ENCODE measurements at regions not wholly inside any gene's neighbourhood (a gene's known extent, or its start where the extent isn't known, plus 50 kb on each side); places are given as distances from the start of the nearest gene placed in this dataset.

DNA sequence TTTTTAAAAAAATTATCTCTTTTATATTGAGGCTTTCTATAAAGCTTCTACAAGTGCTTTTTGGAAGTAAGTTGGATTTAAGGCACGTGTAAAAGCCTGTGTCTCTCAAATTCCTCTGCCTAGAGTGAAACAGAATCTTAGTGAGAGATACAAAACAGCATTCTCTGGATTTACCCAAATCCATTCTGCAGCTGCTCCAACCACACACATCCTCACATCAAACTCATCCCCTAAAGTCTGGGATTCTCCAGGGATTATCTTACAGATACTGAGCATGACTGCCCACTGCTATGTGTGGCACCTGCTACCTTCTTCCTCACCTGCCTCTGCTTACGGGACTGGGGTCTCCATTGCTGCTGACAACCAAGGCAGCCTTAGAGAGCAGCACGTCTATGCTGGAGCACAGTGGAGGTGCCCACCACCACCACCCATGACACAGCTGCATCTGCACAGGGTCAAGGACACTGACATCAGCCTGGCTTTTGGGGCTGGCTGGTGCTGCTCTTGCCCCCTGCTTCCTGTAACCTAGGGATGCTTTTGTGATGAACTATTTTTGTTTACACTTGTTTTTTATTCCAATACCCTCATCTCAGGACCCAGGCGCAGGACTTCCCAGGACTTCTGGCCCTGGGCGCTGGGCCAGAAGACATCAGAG, 139.2 kb upstream of the NAMPT start:
- H3K9me2 ChIP-seq (ENCODE audit: low read depth, low read length), result no peaks in the 10 kb centered on the region
- no peak overlapping the region for H2AFZ ChIP-seq (ENCODE audit: low read length)
- no peaks in the 10 kb centered on the region for H3K9me3 ChIP-seq (ENCODE audit: low read length)
- H3K4me2 ChIP-seq (ENCODE audit: low read length), result no peak overlapping the region
- no peaks in the 10 kb centered on the region for H3K36me3 ChIP-seq (ENCODE audit: insufficient read depth, low read length)
- no peaks in the 10 kb centered on the region for H3K4me1 ChIP-seq (ENCODE audit: insufficient read depth, low read length, severe bottlenecking)
- H3K9ac ChIP-seq (ENCODE audit: low read length), result no peak overlapping the region
- no peak overlapping the region for H3K4me3 ChIP-seq (ENCODE audit: low read depth, low read length, poor library complexity, severe bottlenecking)
- TF ChIP-seq EZH2 (IDR thresholded peaks at IDR 0.05; ENCODE audit: borderline replicate concordance, low read length), result no peak
- no peaks in the 10 kb centered on the region for H4K20me1 ChIP-seq (ENCODE audit: insufficient read depth, low read length)
- no peaks in the 10 kb centered on the region for H3K27me3 ChIP-seq (ENCODE audit: insufficient read depth, low read length)
- no peaks in the 10 kb centered on the region for H3K79me2 ChIP-seq (ENCODE audit: insufficient read depth, low read length)
- H3K27ac ChIP-seq (ENCODE audit: low read depth, low read length, poor library complexity, severe bottlenecking), result no peak overlapping the region
- no peaks in the 10 kb centered on the region for H3F3A ChIP-seq (ENCODE audit: insufficient read depth, low read length)

DNA sequence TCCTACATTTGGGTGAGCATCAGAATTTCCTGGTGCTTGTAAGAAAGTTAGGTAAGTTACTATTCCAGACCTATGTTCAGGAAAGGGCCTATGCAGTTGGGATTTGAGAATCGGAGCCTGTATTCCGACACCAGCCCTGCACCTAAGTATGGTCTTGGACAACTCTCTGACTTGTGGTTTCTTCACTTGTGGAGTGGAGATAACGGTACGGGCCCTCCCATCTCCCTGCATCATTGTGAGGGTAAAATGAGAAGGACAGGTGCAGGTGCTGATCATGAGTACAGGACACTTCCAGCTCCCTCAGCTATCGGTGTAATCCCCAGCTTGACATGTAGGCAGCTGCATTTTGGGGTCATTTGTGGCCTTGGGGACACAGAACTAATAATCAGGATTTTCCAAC, 138.3 kb upstream of the NAMPT start:
- TF ChIP-seq, protein P1, sequence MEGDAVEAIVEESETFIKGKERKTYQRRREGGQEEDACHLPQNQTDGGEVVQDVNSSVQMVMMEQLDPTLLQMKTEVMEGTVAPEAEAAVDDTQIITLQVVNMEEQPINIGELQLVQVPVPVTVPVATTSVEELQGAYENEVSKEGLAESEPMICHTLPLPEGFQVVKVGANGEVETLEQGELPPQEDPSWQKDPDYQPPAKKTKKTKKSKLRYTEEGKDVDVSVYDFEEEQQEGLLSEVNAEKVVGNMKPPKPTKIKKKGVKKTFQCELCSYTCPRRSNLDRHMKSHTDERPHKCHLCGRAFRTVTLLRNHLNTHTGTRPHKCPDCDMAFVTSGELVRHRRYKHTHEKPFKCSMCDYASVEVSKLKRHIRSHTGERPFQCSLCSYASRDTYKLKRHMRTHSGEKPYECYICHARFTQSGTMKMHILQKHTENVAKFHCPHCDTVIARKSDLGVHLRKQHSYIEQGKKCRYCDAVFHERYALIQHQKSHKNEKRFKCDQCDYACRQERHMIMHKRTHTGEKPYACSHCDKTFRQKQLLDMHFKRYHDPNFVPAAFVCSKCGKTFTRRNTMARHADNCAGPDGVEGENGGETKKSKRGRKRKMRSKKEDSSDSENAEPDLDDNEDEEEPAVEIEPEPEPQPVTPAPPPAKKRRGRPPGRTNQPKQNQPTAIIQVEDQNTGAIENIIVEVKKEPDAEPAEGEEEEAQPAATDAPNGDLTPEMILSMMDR (IDR thresholded peaks at IDR 0.05; ENCODE audit: low read length), result no peak
- TF ChIP-seq EZH2 (IDR thresholded peaks at IDR 0.05; ENCODE audit: borderline replicate concordance, low read length), result no peak
- no peak overlapping the region for H2AFZ ChIP-seq (ENCODE audit: low read length)
- no peak overlapping the region for H3K27ac ChIP-seq (ENCODE audit: low read depth, low read length, poor library complexity, severe bottlenecking)

DNA sequence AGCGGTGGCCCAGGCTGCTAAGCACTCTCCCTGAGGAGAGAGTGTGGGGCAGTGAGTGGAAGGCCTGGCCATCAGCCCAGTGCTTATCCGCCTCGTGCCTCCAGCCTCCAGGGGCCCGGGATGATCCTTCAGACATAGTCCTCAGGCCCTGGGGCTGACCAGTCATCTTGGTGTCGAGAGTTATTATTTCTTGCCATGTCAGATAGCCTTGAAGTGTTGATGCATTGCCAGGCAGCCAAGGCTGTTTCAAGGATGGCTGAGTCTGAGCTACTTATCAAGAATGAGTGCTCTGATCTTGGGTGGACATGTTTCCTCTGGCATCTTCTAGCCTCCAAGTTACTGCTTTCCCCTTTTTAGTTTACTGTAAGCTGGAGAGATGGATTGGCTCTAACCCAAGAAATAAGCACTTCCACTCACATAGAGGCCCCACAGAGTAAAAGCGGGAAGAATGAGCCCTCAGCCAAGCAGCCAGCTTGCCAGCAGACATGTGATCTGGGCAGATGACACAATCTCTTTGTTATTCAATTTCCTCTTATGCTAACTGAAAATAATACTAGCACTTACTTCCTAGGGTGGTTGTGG, 136.5 kb upstream of the NAMPT start:
- Histone ChIP-seq H3F3A (ENCODE audit: insufficient read depth, low read length) (no peaks in the 10 kb centered on the region), H3K79me2 (ENCODE audit: insufficient read depth, low read length) (no peaks in the 10 kb centered on the region), H3K4me3 (ENCODE audit: low read depth, low read length, poor library complexity, severe bottlenecking) (no peak overlapping the region), H4K20me1 (ENCODE audit: insufficient read depth, low read length) (no peaks in the 10 kb centered on the region), H3K9me2 (ENCODE audit: low read depth, low read length) (no peaks in the 10 kb centered on the region), H3K9me3 (ENCODE audit: low read length) (no peaks in the 10 kb centered on the region), H3K27me3 (ENCODE audit: insufficient read depth, low read length) (no peaks in the 10 kb centered on the region), H3K4me1 (ENCODE audit: insufficient read depth, low read length, severe bottlenecking) (no peaks in the 10 kb centered on the region), H3K27ac (ENCODE audit: low read depth, low read length, poor library complexity, severe bottlenecking) (no peak overlapping the region), H3K4me2 (ENCODE audit: low read length) (no peak overlapping the region), H3K9ac (ENCODE audit: low read length) (no peak overlapping the region), H3K36me3 (ENCODE audit: insufficient read depth, low read length) (no peaks in the 10 kb centered on the region), H2AFZ (ENCODE audit: low read length) (no peak overlapping the region)
- TF ChIP-seq, protein P1 (IDR thresholded peaks at IDR 0.05; ENCODE audit: low read length), result no peak

More for the DNA sequence above, 138.3 kb upstream of the NAMPT start:
- Histone ChIP-seq H3K4me3 (ENCODE audit: low read depth, low read length, poor library complexity, severe bottlenecking) (no peak overlapping the region), H3K4me2 (ENCODE audit: low read length) (no peak overlapping the region), H3K36me3 (ENCODE audit: insufficient read depth, low read length) (no peaks in the 10 kb centered on the region), H3K4me1 (ENCODE audit: insufficient read depth, low read length, severe bottlenecking) (no peaks in the 10 kb centered on the region), H4K20me1 (ENCODE audit: insufficient read depth, low read length) (no peaks in the 10 kb centered on the region), H3K9me3 (ENCODE audit: low read length) (no peaks in the 10 kb centered on the region), H3K9ac (ENCODE audit: low read length) (no peak overlapping the region), H3K27me3 (ENCODE audit: insufficient read depth, low read length) (no peaks in the 10 kb centered on the region), H3K9me2 (ENCODE audit: low read depth, low read length) (no peaks in the 10 kb centered on the region), H3F3A (ENCODE audit: insufficient read depth, low read length) (no peaks in the 10 kb centered on the region), H3K79me2 (ENCODE audit: insufficient read depth, low read length) (no peaks in the 10 kb centered on the region)

DNA sequence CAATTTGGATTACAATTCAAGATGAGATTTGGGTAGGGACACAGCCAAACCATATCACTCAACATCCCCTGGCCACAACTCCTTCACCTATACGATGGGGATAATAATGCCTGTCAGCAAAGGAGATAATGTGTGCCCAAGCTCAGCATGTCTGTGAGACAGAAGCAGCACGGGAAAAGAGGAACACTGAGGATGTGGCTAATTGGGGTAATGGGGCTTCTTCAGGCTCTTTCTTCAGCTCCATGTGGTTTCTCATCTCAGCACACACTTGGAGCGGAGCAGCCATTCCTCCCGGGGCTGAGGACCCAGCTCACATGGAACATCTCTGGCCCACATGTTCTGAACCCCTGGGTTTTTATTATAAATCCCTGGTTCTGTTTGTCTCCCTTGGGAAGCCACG, 136.0 kb upstream of the NAMPT start:
- Histone ChIP-seq H3K4me1 (ENCODE audit: insufficient read depth, low read length, severe bottlenecking) (no peaks in the 10 kb centered on the region), H4K20me1 (ENCODE audit: insufficient read depth, low read length) (no peaks in the 10 kb centered on the region), H3K9me3 (ENCODE audit: low read length) (no peaks in the 10 kb centered on the region), H3K79me2 (ENCODE audit: insufficient read depth, low read length) (no peaks in the 10 kb centered on the region), H3K9me2 (ENCODE audit: low read depth, low read length) (no peaks in the 10 kb centered on the region), H2AFZ (ENCODE audit: low read length) (no peak overlapping the region), H3K36me3 (ENCODE audit: insufficient read depth, low read length) (no peaks in the 10 kb centered on the region), H3K27me3 (ENCODE audit: insufficient read depth, low read length) (no peaks in the 10 kb centered on the region), H3K4me2 (ENCODE audit: low read length) (no peak overlapping the region), H3K27ac (ENCODE audit: low read depth, low read length, poor library complexity, severe bottlenecking) (no peak overlapping the region), H3K9ac (ENCODE audit: low read length) (no peak overlapping the region), H3F3A (ENCODE audit: insufficient read depth, low read length) (no peaks in the 10 kb centered on the region), H3K4me3 (ENCODE audit: low read depth, low read length, poor library complexity, severe bottlenecking) (no peak overlapping the region)
- TF ChIP-seq, protein P1 (IDR thresholded peaks at IDR 0.05; ENCODE audit: low read length), result no peak
- TF ChIP-seq EZH2 (IDR thresholded peaks at IDR 0.05; ENCODE audit: borderline replicate concordance, low read length), result no peak
